Stimulated activated CD8-positive, alpha-beta memory T cell treated with anti-CD3 and anti-CD28 coated beads, Interleukin-15, amount 100 ng/mL, for 48 hours (primary cell): ENCODE measurements at regions not wholly inside any gene's neighbourhood (a gene's known extent, or its start where the extent isn't known, plus 50 kb on each side); places are given as distances from the start of the nearest gene placed in this dataset.
"Not testable (repeated sequence)": the region's sequence is repeated elsewhere in the genome, so short reads cannot be mapped to it uniquely, and the experiment has no call there.

Experiments
- DNase-seq, 2 donors: peaks; one replicate each; pipeline ENCODE4 v3.0.0-alpha.2; 2020; ENCODE audit warnings: low read depth in 2 of 2

DNA sequence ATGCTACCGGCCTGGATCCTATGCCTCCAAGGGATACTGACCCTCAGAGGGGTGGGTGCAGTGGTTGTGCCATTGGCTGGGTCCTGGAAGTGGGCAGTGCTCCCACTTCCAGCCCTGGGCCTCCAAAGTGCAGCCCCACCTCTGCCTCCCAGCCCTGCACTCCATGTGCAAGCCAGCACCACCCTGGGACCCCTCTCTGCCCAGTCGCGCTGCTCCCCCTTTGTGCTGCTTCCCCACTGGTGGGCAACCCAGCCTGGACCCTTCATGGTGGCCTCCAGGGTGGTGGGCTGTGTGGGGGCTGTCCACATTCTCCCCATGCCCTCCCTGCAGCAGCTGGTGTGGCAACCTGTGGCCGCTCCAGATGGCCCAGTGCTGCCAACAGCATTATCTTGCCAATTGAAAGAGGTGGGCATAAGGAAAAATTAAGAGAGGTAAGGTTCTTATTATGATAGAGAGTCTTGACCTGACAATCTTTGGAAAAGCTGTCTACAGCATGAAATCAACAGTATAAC lies 309.7 kb downstream of the GUCY2F start:
- DNase-seq, result no peak

- DNase-seq, result no peak
These were observed 326.7 kb downstream of the GUCY2F start for GRCh38 chrX:109155161-109155560.

GRCh38 chrX:109144173-109144572 lies 337.7 kb downstream of the GUCY2F start:
- DNase-seq, result not testable (repeated sequence)

DNA sequence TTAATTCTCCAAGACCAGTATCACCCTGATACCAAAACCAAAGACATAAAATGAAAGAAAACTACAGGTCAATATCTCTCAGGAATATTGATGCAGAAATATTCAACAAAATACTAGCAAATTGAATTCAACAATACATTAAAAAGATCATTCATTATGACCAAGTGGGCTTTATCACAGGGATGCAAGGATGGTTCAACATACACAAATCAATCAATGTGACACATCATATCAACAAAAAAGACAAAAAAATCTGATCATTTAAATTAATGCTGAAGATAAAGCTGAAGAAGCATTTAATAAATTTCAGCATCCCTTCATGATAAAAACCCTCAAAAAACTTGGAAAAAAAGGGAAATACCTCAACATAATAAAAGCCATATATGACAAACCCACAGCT lies 341.4 kb downstream of the GUCY2F start:
- DNase-seq, result no peak

- no peak for DNase-seq
These were observed 347.1 kb downstream of the GUCY2F start for GRCh38 chrX:109134777-109135176.

- no peak for DNase-seq
These were observed 356.6 kb downstream of the GUCY2F start for GRCh38 chrX:109125304-109125703.

DNA sequence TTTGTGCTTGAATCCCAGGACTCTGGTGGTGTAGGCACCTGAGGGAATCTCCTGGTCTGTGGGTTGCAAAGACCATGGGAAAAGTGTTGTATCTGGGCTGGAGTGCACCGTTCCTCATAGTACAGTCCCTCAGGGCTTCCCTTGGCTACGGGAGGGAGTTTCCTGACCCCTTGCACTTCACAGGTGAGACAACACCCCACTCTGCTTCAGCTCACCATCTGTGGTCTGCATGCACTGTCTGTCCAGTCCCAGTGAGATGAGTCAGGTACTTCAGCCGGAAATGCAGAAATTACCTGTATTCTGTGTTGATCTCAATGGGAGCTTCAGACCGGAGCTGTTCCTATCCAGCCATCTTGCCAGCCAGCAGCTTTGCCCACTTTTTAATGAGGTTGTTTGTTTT lies 353.0 kb upstream of the IRS4 start:
- DNase-seq, result no peak

GRCh38 chrX:109077788-109078187 lies 341.4 kb upstream of the IRS4 start:
- no peak for DNase-seq

GRCh38 chrX:109054181-109054581 lies 317.8 kb upstream of the IRS4 start:
- DNase-seq, result not testable (repeated sequence)

GRCh38 chrX:109049903-109050302 lies 313.5 kb upstream of the IRS4 start:
- no peak for DNase-seq

- no peak for DNase-seq
These were observed 313.1 kb upstream of the IRS4 start for GRCh38 chrX:109049416-109049815.

GRCh38 chrX:109040057-109040456 lies 303.7 kb upstream of the IRS4 start:
- no peak for DNase-seq

DNA sequence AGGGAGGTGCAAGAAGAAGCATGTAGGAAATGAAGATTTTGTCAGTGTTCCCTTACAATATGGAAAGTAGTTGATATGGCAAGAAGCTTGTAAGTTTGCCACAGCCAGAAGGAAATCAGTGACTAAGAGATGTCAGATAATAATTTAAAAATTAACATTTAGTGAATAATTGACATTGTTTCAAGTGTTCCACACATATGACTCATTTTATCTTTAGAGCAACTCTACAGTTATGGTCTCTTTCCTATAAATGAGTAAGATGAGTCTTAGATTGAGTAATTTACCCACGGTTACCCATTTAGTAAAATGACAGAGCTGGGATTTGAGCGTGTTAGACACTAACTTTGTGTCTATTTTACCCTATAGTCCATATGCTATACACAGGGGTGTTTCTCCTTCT lies 300.3 kb upstream of the IRS4 start:
- DNase-seq, result no peak

DNA sequence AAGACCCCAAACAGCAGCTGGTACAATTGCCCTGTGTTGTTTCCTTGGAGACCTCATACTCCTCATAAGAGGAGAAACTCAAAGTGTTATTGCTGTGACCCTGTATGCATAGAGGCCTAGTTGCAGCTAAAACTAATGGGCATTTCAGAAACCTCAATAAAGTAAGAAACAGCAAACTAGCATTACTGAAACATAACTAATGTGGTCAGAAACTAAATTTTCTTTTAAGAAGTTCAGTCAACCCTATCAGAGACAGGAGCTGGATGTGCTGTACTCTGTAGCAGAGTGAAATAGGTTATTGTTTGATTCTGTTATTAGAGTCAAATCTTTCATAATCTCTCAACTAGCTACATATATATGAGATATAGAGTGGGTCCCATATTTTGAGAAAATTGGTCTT lies 257.5 kb upstream of the IRS4 start:
- DNase-seq, result no peak

DNA sequence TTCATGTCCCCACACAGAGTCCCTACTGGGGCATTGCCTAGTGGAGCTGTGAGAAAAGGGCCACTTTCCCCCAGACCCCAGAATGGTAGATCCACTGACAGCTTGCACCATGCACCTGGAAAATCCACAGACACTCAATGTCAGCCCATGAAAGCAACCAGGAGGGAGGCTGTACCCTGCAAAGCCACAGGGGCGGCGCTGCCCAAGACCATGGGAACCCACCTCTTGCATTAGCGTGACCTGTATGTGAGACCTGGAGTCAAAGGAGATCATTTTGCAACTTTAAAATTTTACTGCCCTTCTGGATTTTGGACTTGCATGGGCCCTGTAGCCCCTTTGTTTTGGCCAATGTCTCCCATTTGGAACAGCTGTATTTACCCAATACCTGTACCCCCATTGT lies 236.5 kb upstream of the IRS4 start:
- DNase-seq, result not testable (repeated sequence)

DNA sequence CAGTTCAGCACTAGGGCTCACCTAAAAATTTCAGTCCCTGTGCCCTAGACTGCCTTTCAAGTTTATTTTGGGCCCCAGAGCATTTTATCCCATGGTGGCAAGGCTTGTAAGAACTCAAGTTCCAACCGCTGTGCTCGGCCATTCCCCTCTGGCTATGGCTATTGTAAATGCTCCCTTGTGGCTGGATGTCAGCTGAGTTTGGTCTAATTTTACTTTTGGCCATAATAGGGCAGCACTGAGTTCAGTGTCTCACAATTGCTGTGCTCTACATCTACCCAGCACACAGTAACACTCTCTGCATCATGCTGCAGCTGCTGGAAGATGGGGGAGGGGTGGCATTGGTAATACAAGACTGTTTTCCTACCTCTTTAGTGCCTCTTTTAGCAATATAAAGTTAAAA lies 210.8 kb upstream of the IRS4 start:
- DNase-seq, result no peak

DNA sequence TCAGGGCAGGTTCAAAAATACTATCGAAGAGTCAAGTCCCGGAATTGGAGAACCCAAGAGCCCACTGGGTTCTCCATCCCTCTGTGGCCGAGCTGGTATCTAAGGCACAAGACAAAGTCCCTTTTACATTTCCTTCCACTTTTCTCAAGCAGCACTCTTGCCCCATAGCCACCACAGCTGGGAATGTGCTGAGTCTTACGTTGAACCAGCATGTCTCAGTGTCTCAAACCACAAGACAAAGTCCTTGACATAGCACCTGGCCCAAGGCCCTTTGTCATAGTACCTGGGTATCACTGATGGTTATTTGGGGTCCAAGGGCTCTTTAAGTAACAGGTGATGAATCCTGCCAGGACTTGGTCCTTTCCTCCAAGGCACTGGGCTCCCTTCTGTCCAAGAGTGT lies 210.2 kb upstream of the IRS4 start:
- DNase-seq, result no peak

- DNase-seq, result no peak
These were observed 209.6 kb upstream of the IRS4 start for GRCh38 chrX:108945883-108946523.

- DNase-seq, result no peak
These were observed 178.4 kb upstream of the IRS4 start for GRCh38 chrX:108914791-108915190.

DNA sequence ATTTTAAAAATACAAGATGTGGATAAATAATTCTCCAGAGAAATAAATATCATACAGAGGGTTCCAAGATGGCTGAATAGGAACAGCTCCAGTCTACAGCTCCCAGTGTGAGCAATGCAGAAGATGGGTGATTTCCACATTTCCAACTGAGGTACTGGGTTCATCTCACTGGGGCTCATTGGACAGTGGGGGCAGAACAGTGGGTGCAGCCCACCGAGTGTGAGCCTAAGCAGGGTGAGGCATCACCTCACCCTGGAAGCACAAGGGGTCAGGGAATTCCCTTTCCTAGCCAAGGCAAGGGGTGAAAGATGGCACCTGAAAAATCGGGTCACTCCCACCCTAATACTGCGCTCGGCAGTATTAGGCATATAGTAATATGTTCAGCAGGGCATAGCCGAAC lies 167.5 kb upstream of the IRS4 start:
- DNase-seq, result not testable (repeated sequence)

DNA sequence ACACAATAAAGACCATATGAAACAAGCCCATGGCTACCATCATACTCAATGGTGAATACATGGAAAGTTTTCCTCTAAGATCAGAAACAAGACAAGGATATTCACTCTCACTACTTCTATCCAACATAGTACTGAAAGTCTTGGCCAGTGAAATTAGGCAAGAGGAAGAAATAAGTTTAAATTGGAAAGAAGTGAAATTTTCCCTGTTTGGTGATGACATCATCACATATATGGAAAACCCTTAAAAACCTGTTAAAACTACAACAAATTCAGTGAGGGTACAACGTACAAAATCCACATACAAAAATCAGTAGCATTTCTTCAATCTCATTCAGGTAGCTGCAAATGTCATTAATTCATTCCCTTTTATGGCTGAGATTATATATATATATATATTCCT lies 164.0 kb upstream of the IRS4 start:
- no peak for DNase-seq

- DNase-seq, result not testable (repeated sequence)
These were observed 160.0 kb upstream of the IRS4 start for GRCh38 chrX:108896349-108896748.

- DNase-seq, result no peak
These were observed 156.1 kb upstream of the IRS4 start for GRCh38 chrX:108892501-108892900.

GRCh38 chrX:108875548-108875947 lies 139.2 kb upstream of the IRS4 start:
- no peak for DNase-seq
